ENCODE measurements at regions not wholly inside any gene's neighbourhood (a gene's known extent, or its start where the extent isn't known, plus 50 kb on each side); places are given as distances from the start of the nearest gene placed in this dataset.

DNA sequence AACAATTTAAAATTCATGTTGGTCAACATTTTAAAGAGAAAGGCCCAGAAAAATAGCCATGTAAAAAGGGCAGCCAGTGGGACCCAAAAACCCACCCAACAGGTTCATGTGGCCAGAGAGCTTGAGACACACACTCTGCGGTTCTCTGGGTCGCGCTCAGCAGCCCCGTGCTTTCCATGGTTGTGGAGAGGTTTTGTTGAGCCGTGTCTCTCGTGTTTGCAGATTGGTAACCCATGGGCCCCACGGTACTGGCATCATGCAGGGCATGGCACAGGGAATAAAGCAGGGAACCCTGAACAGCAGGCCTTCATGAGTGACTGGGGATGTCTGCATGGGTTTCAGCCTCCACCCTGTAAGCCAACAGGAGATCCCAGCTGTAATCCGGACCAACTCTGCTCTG lies 127.7 kb upstream of the CST7 start:
- Histone ChIP-seq H4K20me1 (replicated peaks; ENCODE audit: control insufficient read depth, extremely low read depth, insufficient read depth, low read length) (no peaks in the 10 kb centered on the region), H3K79me2 (ENCODE audit: control insufficient read depth, insufficient read depth, low read length) (no peaks in the 10 kb centered on the region), H3K9me1 (replicated peaks; ENCODE audit: control insufficient read depth, extremely low read depth, insufficient read depth, low read length) (no peaks in the 10 kb centered on the region), H3K4me1 (ENCODE audit: control insufficient read depth, extremely low read depth, insufficient read depth, low read length) (no peaks in the 10 kb centered on the region), H3K4me3 (replicated peaks in 1 of 3; ENCODE audit: insufficient read depth in 1 of 3, low read depth in 1 of 3, low read length in 3 of 3) (no peak overlapping the region), H3K27me3 (ENCODE audit: control insufficient read depth in 2 of 2, insufficient read depth in 2 of 2, low read length in 2 of 2) (no peaks in the 10 kb centered on the region), H3K9me3 (replicated peaks; ENCODE audit: control insufficient read depth, insufficient read depth, low read length) (no peaks in the 10 kb centered on the region), H3K4me2 (ENCODE audit: insufficient read depth, low read length) (no peak overlapping the region), H3K36me3 (ENCODE audit: control insufficient read depth in 2 of 2, extremely low read depth in 1 of 2, insufficient read depth in 2 of 2, low read length in 2 of 2) (no peaks in the 10 kb centered on the region), H3K27ac (ENCODE audit: insufficient read depth, low read depth, low read length) (no peak overlapping the region), H3K9ac (replicated peaks; ENCODE audit: extremely low read depth, insufficient read depth, low read length) (no peak overlapping the region), H2AFZ (ENCODE audit: low read depth, low read length) (no peak overlapping the region)
- no TSS peak for BruUV-seq (replicated peaks)
- POLR2A ChIA-PET: no interaction called here
- FAIRE-seq: no peak
- intact Hi-C loops (cut with micrococcal nuclease) (no loop called here), dilution Hi-C loops (cut with MboI; ENCODE audit: extremely low pct_ligation_motif_present, low sequenced_read_pairs) (no loop called here)
- DNase-seq (ENCODE audit: low read depth, low spot score): no peak
- CTCF ChIA-PET: no interaction called here
- TF ChIP-seq EZH2 (IDR thresholded peaks at IDR 0.05; ENCODE audit: borderline replicate concordance, low read depth, low read length, severe bottlenecking): no peak

GRCh38 chr20:24823176-24823784 lies 125.8 kb upstream of the CST7 start:
- CTCF ChIA-PET: no interaction called here

More at GRCh38 chr20:24823176-24823784, 125.8 kb upstream of the CST7 start:
- Histone ChIP-seq H3K36me3 (ENCODE audit: control insufficient read depth in 2 of 2, extremely low read depth in 1 of 2, insufficient read depth in 2 of 2, low read length in 2 of 2) (no peaks in the 10 kb centered on the region), H3K79me2 (ENCODE audit: control insufficient read depth, insufficient read depth, low read length) (no peaks in the 10 kb centered on the region), H3K4me3 (replicated peaks in 1 of 3; ENCODE audit: insufficient read depth in 1 of 3, low read depth in 1 of 3, low read length in 3 of 3) (no peak overlapping the region), H3K9ac (replicated peaks; ENCODE audit: extremely low read depth, insufficient read depth, low read length) (no peak overlapping the region), H3K4me1 (ENCODE audit: control insufficient read depth, extremely low read depth, insufficient read depth, low read length) (no peaks in the 10 kb centered on the region), H2AFZ (ENCODE audit: low read depth, low read length) (no peak overlapping the region), H4K20me1 (replicated peaks; ENCODE audit: control insufficient read depth, extremely low read depth, insufficient read depth, low read length) (no peaks in the 10 kb centered on the region), H3K9me3 (replicated peaks; ENCODE audit: control insufficient read depth, insufficient read depth, low read length) (no peaks in the 10 kb centered on the region), H3K4me2 (ENCODE audit: insufficient read depth, low read length) (no peak overlapping the region), H3K27me3 (ENCODE audit: control insufficient read depth in 2 of 2, insufficient read depth in 2 of 2, low read length in 2 of 2) (no peaks in the 10 kb centered on the region), H3K9me1 (replicated peaks; ENCODE audit: control insufficient read depth, extremely low read depth, insufficient read depth, low read length) (no peaks in the 10 kb centered on the region), H3K27ac (ENCODE audit: insufficient read depth, low read depth, low read length) (no peak overlapping the region)
- FAIRE-seq (no peak), DNase-seq (ENCODE audit: low read depth, low spot score) (no peak)
- intact Hi-C loops (cut with micrococcal nuclease) (no loop called here), dilution Hi-C loops (cut with MboI; ENCODE audit: extremely low pct_ligation_motif_present, low sequenced_read_pairs) (no loop called here)
- BruUV-seq (replicated peaks): no TSS peak
- POLR2A ChIA-PET: no interaction called here
- TF ChIP-seq MAX (IDR thresholded peaks at IDR 0.05; ENCODE audit: insufficient read depth, insufficient read length) (no peak), POLR2A (IDR thresholded peaks at IDR 0.05; ENCODE audit: low read depth, low read length) (no peak), POLR2AphosphoS5 (IDR thresholded peaks at IDR 0.05; ENCODE audit: insufficient read depth, low read depth, low read length) (no peak), FOS (IDR thresholded peaks at IDR 0.05; ENCODE audit: borderline replicate concordance, insufficient read depth, low read length) (no peak), CTCF (IDR thresholded peaks at IDR 0.05; ENCODE audit: extremely low read depth in 1 of 2, insufficient read depth in 1 of 2, low read depth in 1 of 2, low read length in 2 of 2) (no peak), JUN (IDR thresholded peaks at IDR 0.05; ENCODE audit: borderline replicate concordance, insufficient read depth, insufficient read length, low read depth) (no peak), EZH2 (IDR thresholded peaks at IDR 0.05; ENCODE audit: borderline replicate concordance, low read depth, low read length, severe bottlenecking) (no peak), GATA2 (IDR thresholded peaks at IDR 0.05; ENCODE audit: insufficient read depth, insufficient read length, low read depth, low read length) (no peak), MYC (IDR thresholded peaks at IDR 0.05; ENCODE audit: low read depth, low read length) (no peak)

Data from endothelial cell of umbilical vein (primary cell).